HT1080 (cell line): ENCODE measurements at regions not wholly inside any gene's neighbourhood (a gene's known extent, or its start where the extent isn't known, plus 50 kb on each side); places are given as distances from the start of the nearest gene placed in this dataset.
"Not testable (repeated sequence)": the region's sequence is repeated elsewhere in the genome, so short reads cannot be mapped to it uniquely, and the experiment has no call there.

Experiments
- DNase-seq: peaks from one replicate; pipeline ENCODE4 v3.0.0-alpha.2; 2015; ENCODE audit warnings: low read depth

DNA sequence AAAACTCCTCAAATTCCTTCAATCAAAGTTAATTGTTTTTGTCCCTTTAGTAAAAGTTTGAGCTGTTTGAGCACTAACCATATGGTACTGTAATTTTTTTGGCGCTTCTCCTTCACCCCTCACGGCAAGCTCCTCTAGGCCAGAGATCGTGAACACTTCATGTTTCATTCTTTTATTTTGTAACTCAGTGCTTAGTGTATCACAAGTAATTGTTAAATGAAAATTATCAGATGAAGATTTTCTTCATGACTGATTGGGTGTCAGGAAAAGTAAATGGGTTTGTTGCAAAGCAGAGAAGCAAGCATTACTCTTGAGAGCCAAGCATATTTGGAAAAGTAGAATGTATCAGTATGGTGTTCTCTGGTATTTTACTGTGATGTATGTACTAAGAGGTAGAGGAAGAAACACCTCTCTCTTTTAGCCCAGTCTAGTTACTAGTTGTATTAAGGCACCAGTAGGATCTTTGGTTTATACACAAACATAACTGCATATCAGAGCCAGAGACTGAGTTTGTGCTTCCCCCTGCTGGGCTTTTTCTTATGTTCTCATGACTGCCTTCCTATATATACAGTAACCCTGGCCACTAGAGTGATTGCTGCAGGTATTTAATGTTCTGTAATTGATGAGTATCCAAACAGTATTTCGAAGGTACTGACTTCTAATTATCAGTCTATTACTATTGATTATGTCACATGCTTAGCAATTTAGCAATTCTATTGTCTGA is 202.3 kb upstream of the KLHL1 start:
- peak; percentile 70 for DNase-seq

- no peak for DNase-seq
Observed at GRCh38 chr13:70297189-70297616, 189.0 kb upstream of the KLHL1 start.

DNA sequence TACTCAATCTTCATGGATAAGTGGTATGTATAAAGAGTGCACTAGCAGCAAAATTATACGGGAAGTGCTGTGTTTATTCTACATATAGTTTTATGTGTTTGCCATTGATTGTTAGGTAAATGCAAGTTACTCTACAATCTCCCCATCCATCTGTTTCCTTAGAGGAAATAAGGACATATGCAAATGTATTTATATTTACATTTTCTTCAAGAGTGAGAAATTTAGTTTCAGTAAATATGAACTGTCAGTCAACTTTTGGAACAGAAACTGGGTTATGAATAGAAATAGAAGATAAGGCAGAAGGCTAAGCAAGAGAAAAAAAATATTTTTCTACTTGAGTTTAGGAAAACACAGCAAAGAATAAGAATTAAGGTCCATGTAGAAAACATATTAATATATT is 176.1 kb upstream of the KLHL1 start:
- no peak for DNase-seq

DNA sequence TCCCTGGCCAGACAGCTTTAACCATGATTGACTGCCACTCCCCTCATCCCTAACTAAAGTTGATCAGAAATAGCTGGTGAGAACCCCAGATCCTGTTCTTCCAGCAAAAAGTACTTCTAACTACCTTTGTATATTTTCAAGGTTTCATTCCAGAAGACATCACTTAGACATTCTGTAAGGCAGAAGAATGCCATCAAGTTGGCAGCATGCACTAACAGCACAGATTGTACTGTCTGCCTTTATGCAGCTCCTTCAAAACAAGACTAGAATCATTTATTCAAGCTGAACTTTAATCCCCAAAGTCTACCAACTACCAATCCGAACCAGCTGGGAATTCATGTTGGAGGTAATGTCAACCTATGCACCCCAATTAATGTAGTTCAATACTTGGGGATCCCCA is 167.6 kb upstream of the KLHL1 start:
- DNase-seq = no peak

GRCh38 chr13:70255406-70255991 is 147.2 kb upstream of the KLHL1 start:
- no peak for DNase-seq

GRCh38 chr13:70253834-70254233 is 145.6 kb upstream of the KLHL1 start:
- peak; percentile 59 for DNase-seq

GRCh38 chr13:70253411-70253810 is 145.2 kb upstream of the KLHL1 start:
- peak; percentile 18 for DNase-seq

DNA sequence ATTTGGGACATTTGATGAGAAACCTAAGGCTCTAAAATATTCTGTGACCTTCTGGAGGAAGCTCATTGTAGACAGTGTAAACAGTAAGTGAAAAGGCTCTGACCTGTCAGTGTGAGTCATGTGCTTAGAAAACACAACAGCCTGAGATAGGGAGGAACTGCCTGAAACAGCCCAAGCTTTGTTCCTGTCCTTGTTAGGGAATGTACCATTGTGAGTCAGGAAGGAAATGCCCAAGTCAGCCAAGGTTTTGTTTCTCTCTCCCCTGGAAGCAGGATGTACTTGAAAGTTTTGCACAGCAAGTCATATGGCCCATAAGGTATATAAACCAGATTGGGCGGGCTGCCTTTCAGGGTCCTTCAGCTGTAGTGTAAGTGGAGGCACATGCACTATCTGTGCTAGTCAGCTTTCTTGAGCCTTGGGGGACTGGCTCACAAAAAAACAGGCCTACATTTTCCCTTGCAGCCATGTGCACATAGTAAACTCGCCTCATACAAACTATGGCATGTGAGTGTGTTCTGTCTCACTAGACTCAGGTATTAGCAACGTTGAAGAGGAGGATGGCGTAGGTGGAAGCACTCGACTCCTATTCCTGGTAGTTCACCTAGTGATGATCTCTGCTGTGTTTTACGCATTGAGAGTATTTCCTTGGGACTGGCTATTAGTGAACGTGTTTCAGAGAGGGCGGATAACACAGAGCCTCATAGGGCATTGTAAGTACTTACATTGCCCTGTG is 141.2 kb upstream of the KLHL1 start:
- DNase-seq = peak; percentile 97

DNA sequence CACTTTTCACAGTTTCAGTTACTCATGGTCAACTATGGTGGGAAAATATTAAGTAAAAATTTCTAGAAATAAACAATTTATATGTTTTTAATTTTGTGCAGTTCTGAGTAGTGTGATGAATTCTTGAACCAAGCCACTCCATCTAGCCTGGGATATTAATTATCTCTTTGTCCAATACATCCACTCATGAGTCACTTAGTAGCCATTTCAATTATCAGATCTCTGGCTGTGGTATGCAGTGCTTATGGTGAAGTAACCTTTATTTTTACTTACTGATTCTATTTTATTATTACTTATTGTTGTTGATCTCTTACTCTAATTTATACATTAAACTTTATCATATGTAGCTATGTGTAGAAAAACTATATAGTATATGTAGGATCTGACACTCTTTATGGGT is 128.9 kb upstream of the KLHL1 start:
- no peak for DNase-seq

GRCh38 chr13:70235565-70235964 is 127.3 kb upstream of the KLHL1 start:
- DNase-seq = no peak

DNA sequence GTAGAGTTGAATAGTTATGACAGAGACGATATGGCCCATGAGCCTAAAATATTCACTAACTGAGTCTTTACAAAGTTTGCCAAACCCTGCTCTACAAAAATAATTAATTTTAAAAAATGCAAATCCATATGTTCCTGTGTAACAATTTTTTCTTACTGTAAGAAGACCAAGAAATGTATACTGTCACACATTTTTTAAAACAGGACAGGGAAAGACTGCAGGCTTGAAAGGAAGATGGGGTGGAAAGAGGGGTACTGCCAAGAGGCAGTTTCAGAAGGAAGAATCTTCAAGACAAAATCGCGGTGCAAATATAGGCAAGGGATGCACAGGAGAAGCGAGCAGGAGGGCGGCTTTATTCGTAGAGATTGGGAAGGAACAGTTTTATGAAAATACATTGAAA is 115.7 kb upstream of the KLHL1 start:
- DNase-seq = no peak

DNA sequence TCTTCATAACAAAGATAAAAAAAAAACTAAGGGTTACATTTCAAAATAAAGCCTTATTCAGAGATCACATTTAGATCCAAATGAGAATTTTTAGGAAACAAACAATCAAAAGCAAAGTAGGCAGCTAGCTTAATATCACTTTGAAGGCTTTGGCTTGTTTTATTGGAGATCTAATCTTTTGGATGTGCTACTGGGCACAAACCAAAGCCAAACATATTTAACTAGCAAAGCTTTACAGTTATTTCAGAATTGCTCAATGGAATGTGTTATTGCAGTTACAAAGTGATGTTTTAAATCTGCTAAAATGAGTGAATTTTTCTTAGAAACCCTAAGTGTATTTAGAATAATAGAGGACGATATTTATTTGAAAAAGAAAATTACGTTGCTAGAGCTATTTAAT is 114.7 kb upstream of the KLHL1 start:
- DNase-seq = no peak

GRCh38 chr13:70218618-70219017 is 110.4 kb upstream of the KLHL1 start:
- DNase-seq = no peak

DNA sequence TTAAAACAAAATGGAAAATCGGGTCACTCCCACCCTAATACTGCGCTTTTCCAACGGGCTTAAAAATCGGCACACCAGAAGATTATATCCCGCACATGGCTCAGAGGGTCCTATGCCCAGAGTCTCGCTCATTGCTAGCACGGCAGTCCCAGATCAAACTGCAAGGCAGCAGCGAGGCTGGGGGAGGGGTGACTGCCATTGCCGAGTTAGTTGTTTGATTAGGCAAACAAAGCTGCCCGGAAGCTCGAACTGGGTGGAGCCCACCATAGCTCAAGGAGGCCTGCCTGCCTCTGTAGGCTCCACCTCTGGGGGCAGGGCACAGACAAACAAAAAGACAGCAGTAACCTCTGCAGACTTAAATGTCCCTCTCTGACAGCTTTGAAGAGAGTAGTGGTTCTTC is 100.7 kb upstream of the KLHL1 start:
- not testable (repeated sequence) for DNase-seq

DNA sequence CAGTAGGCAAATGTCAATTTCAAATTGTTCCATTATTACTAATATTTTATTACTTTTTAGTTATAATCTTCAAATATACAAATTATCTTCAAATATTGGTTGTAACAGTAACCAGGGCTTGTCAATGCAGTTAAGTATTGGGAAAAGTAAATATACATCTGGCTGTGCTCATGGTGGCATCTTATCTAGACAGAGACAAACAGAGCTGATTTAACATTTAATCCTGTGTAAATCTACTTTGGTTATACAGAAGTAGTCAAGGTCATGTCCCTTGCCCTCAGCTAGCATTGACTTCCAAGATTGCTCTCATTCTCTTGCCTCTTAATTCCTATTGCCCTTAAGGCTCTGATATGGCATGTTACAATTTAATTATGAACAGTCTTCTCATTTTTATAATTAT is 98.4 kb upstream of the KLHL1 start:
- DNase-seq = no peak

GRCh38 chr13:70203661-70204229 is 95.5 kb upstream of the KLHL1 start:
- DNase-seq = peak; percentile 80

DNA sequence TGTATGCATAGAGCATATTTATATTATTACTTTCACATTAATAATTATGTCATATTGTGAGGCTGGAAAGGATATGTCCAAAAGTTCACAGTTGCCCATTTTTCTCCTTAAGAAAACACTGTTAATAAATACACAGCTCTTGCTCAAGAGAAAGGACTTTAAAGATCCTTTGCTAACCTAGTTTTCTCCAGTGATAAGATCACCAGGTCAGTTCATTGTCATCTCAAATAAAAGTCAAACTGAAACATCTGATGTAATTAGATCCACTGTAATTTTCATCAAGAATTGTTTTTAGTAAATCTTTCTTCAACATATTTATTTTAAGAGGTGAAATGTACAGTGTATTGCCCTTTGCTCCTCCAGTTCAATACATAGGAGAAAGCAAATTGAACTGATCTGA is 82.8 kb upstream of the KLHL1 start:
- DNase-seq = no peak

DNA sequence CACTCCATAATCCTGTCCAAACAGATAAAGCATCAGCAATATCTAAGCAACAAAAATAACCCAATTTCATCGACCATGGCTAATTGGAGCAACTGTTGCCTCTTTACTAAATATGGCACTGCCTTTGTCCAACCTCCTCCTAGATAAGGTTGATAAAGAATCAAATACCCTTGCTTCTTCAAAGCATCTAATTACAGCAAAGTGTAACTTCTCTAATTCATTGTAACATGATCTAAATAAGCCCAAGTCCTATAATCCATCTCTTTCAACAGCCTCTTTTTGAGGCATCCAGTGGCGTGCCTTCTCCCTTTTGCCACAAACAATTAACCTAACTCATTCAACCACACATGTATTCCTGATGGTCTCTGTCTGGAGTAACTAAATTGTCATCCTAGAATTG is 81.7 kb upstream of the KLHL1 start:
- DNase-seq = no peak

- DNase-seq = peak; percentile 8
Observed at GRCh38 chr13:70188567-70188966, 80.3 kb upstream of the KLHL1 start.

DNA sequence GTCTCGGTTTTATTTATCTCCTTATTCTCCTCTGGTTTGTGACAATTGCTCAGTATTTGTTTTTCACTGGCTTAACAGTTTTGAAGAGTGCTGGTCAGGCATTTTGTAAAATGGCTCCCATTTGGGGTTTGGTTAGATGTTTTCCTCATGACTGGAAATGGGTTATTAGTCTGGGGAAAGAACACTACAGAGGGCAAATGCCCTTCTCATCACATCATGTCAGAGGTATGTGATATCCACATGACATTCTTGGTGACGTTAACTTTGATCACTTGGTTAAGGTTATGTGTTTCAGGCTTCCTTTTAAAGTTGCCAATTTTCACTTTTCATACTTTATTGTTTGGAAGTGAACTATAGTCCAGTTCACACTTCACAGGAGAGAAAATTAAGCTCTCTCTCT is 74.8 kb upstream of the KLHL1 start:
- peak; percentile 36 for DNase-seq
